GM23338 (cell line): ENCODE measurements at regions not wholly inside any gene's neighbourhood (a gene's known extent, or its start where the extent isn't known, plus 50 kb on each side); places are given as distances from the start of the nearest gene placed in this dataset.

Source experiments
- ATAC-seq: fragments of 200-7000 bp; cut with Tn5 transposase; 3 replicates; pipeline ENCODE4 v1.9.1; 2020
- DNase-seq: peaks from one replicate; pipeline ENCODE4 v3.0.0-alpha.2; 2015; ENCODE audit warnings: low spot score
- H2AFZ ChIP-seq: fragments of 200-600 bp; sonication (generic); 2 replicates; pipeline ENCODE4 v1.8.0; 2016; ENCODE audit warnings: antibody characterized with exemption, mild to moderate bottlenecking, moderate library complexity
- H3F3A ChIP-seq: fragments of 200-600 bp; sonication (generic); replicated peaks from 2 replicates; pipeline ENCODE4 v1.8.0; 2017; ENCODE audit warnings: antibody characterized with exemption, mixed run types, low read depth
- H3K27ac ChIP-seq: fragments of 200-600 bp; sonication (generic); 2 replicates; pipeline ENCODE4 v1.6.1; 2016; ENCODE audit warnings: low read depth
- H3K27me3 ChIP-seq: fragments of 200-600 bp; sonication (generic); 2 replicates; pipeline ENCODE4 v1.8.0; 2016; ENCODE audit warnings: mild to moderate bottlenecking, mixed run types, moderate library complexity; ENCODE audit not compliant: insufficient read depth
- H3K36me3 ChIP-seq: fragments of 200-600 bp; sonication (generic); 2 replicates; pipeline ENCODE4 v1.8.0; 2016; ENCODE audit warnings: mild to moderate bottlenecking; ENCODE audit not compliant: insufficient read depth
- H3K4me1 ChIP-seq: fragments of 200-600 bp; sonication (generic); 2 replicates; pipeline ENCODE4 v1.8.0; 2016; ENCODE audit warnings: mild to moderate bottlenecking, moderate library complexity; ENCODE audit not compliant: insufficient read depth
- H3K4me2 ChIP-seq: fragments of 200-600 bp; sonication (generic); 2 replicates; pipeline ENCODE4 v1.7.1; 2017; ENCODE audit warnings: mixed run types
- H3K4me3 ChIP-seq: fragments of 200-600 bp; sonication (generic); 2 replicates; pipeline ENCODE4 v1.6.1; 2016; ENCODE audit warnings: mixed run types
- H3K79me2 ChIP-seq: fragments of 200-600 bp; sonication (generic); replicated peaks from 2 replicates; pipeline ENCODE4 v1.8.0; 2017; ENCODE audit warnings: mild to moderate bottlenecking; ENCODE audit not compliant: insufficient read depth
- H3K9me2 ChIP-seq: fragments of 200-600 bp; sonication (generic); 2 replicates; pipeline ENCODE4 v1.8.0; 2017; ENCODE audit not compliant: insufficient read depth
- H4K20me1 ChIP-seq: fragments of 200-600 bp; sonication (generic); replicated peaks from 2 replicates; pipeline ENCODE4 v1.8.0; 2017; ENCODE audit warnings: mild to moderate bottlenecking; ENCODE audit not compliant: insufficient read depth
- H3K27ac Mint-ChIP-seq: 2 replicates; pipeline ENCODE4 v1.8.0; 2020; ENCODE audit warnings: inconsistent platforms, mild to moderate bottlenecking, moderate library complexity, mixed read lengths
- H3K27me3 Mint-ChIP-seq: 3 replicates; pipeline ENCODE4 v1.8.0; 2022; ENCODE audit warnings: low read depth, mild to moderate bottlenecking, moderate library complexity, mixed read lengths, inconsistent platforms; ENCODE audit not compliant: insufficient read depth, poor library complexity
- H3K36me3 Mint-ChIP-seq: 3 replicates; pipeline ENCODE4 v1.8.0; 2021; ENCODE audit warnings: low read depth, mild to moderate bottlenecking, inconsistent platforms, moderate library complexity, mixed read lengths
- H3K4me1 Mint-ChIP-seq: 3 replicates; pipeline ENCODE4 v1.8.0; 2020; ENCODE audit warnings: mild to moderate bottlenecking, inconsistent platforms, mixed read lengths
- H3K4me3 Mint-ChIP-seq: 3 replicates; pipeline ENCODE4 v1.8.0; 2021; ENCODE audit warnings: moderate library complexity, mild to moderate bottlenecking, inconsistent platforms, mixed read lengths
- H3K9me3 Mint-ChIP-seq: 3 replicates; pipeline ENCODE4 v1.8.0; 2020; ENCODE audit warnings: moderate library complexity, mild to moderate bottlenecking, inconsistent platforms, mixed read lengths
- CREB1 ChIP-seq: fragments of 250-450 bp; sonication (Bioruptor Pico); IDR thresholded peaks from 2 replicates; pipeline ENCODE4 v1.5.0; 2020; ENCODE audit warnings: low read depth, mild to moderate bottlenecking, moderate library complexity
- EZH2 ChIP-seq: fragments of 200-600 bp; sonication (generic); IDR thresholded peaks from one replicate; pipeline ENCODE4 v1.8.0; 2017; ENCODE audit warnings: antibody characterized with exemption, mild to moderate bottlenecking, low read depth; ENCODE audit not compliant: unreplicated experiment
- EZH2phosphoT487 ChIP-seq: fragments of 200-600 bp; sonication (generic); IDR thresholded peaks from one replicate; pipeline ENCODE4 v1.8.1; 2018; ENCODE audit warnings: antibody characterized with exemption; ENCODE audit not compliant: unreplicated experiment
- JUNB ChIP-seq: IDR thresholded peaks from one replicate; pipeline ENCODE4 v1.6.1; 2016; ENCODE audit warnings: antibody characterized with exemption; ENCODE audit not compliant: unreplicated experiment
- NANOG ChIP-seq: IDR thresholded peaks from 2 replicates; pipeline ENCODE4 v1.6.1; 2016; ENCODE audit warnings: antibody characterized with exemption, borderline replicate concordance
- POLR2AphosphoS5 ChIP-seq: IDR thresholded peaks from 2 replicates; pipeline ENCODE4 v1.6.1; 2016; ENCODE audit warnings: antibody characterized with exemption, low read depth
- STAT1 ChIP-seq: IDR thresholded peaks from one replicate; pipeline ENCODE4 v1.6.1; 2016; ENCODE audit warnings: antibody characterized with exemption; ENCODE audit not compliant: unreplicated experiment
- ZNF114 ChIP-seq: fragments of 250-450 bp; sonication (Bioruptor Pico); IDR thresholded peaks from 2 replicates; pipeline ENCODE4 v1.5.0; 2020; ENCODE audit warnings: mild to moderate bottlenecking, moderate library complexity
- ZNF331 ChIP-seq: fragments of 250-450 bp; sonication (Bioruptor Pico); IDR thresholded peaks from 2 replicates; pipeline ENCODE4 v1.5.0; 2020; ENCODE audit warnings: low read depth, mild to moderate bottlenecking, moderate library complexity
- TF ChIP-seq, protein P1 (sequence below): IDR thresholded peaks from 2 replicates; pipeline ENCODE4 v1.6.1; 2016; ENCODE audit warnings: antibody characterized with exemption
- TF ChIP-seq, protein P2 (sequence below), 2 experiments: fragments of 200-600 bp in 1 of 2; sonication (generic) in 1 of 2; conservative IDR thresholded peaks; 2 replicates each; pipeline versions ENCODE4 v1.5.1 to v1.6.1; 2016 to 2017; ENCODE audit warnings: antibody characterized with exemption in 2 of 2, low read depth in 2 of 2, mild to moderate bottlenecking in 2 of 2, moderate library complexity in 1 of 2
- TF ChIP-seq, protein P3 (sequence below): fragments of 250-450 bp; sonication (Bioruptor Pico); IDR thresholded peaks from 2 replicates; pipeline ENCODE4 v1.5.0; 2020; ENCODE audit warnings: mild to moderate bottlenecking, moderate library complexity
- TF ChIP-seq, protein P4 (sequence below): IDR thresholded peaks from one replicate; pipeline ENCODE4 v1.6.1; 2018; ENCODE audit warnings: antibody characterized with exemption; ENCODE audit not compliant: unreplicated experiment

DNA sequence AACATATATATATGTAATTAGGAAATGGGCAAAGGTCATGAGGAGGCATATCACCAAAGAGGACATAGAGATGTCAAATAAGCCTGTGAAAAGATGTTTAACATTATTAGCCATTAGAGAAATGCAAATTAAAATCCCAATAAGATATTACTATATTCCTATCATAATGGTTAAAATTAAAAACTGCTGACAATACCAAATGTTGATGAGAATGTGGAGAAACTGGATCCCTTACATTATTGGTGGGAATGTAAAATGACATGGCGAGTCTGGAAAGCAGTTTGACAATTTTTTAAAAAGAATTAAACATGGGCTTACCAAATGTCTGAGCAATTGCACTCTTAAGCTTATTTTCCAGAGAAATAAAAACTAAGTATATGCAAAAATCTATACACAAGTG lies 1821.6 kb upstream of the C9orf72 start:
- Histone ChIP-seq H3K9me2 (no peaks in the 10 kb centered on the region), H3K4me1 (no peaks in the 10 kb centered on the region), H3K27ac (no peak overlapping the region), H3K27me3 (no peaks in the 10 kb centered on the region), H3K4me3 (no peak overlapping the region), H3K36me3 (no peaks in the 10 kb centered on the region), H2AFZ (no peak overlapping the region), H3K79me2 (no peaks in the 10 kb centered on the region), H4K20me1 (no peaks in the 10 kb centered on the region), H3F3A (no peaks in the 10 kb centered on the region), H3K4me2 (no peak overlapping the region)
- H3K27ac Mint-ChIP-seq: no peak overlapping the region
- peaks cover 4% of the 10 kb centered on the region; the same call in 2 of the 3 replicates for H3K4me1 Mint-ChIP-seq
- no peak for DNase-seq
- no peaks in the 10 kb centered on the region for H3K36me3 Mint-ChIP-seq
- H3K4me3 Mint-ChIP-seq: no peak overlapping the region
- no peak for ATAC-seq
- TF ChIP-seq EZH2phosphoT487 (no peak), STAT1 (no peak), ZNF114 (CRISPR knock-in tag) (no peak), JUNB (no peak), POLR2AphosphoS5 (no peak), CREB1 (CRISPR knock-in tag) (no peak), ZNF331 (CRISPR knock-in tag) (no peak), NANOG (no peak), EZH2 (no peak)
- TF ChIP-seq, protein P1, sequence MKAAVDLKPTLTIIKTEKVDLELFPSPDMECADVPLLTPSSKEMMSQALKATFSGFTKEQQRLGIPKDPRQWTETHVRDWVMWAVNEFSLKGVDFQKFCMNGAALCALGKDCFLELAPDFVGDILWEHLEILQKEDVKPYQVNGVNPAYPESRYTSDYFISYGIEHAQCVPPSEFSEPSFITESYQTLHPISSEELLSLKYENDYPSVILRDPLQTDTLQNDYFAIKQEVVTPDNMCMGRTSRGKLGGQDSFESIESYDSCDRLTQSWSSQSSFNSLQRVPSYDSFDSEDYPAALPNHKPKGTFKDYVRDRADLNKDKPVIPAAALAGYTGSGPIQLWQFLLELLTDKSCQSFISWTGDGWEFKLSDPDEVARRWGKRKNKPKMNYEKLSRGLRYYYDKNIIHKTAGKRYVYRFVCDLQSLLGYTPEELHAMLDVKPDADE: no peak
- TF ChIP-seq, protein P2, sequence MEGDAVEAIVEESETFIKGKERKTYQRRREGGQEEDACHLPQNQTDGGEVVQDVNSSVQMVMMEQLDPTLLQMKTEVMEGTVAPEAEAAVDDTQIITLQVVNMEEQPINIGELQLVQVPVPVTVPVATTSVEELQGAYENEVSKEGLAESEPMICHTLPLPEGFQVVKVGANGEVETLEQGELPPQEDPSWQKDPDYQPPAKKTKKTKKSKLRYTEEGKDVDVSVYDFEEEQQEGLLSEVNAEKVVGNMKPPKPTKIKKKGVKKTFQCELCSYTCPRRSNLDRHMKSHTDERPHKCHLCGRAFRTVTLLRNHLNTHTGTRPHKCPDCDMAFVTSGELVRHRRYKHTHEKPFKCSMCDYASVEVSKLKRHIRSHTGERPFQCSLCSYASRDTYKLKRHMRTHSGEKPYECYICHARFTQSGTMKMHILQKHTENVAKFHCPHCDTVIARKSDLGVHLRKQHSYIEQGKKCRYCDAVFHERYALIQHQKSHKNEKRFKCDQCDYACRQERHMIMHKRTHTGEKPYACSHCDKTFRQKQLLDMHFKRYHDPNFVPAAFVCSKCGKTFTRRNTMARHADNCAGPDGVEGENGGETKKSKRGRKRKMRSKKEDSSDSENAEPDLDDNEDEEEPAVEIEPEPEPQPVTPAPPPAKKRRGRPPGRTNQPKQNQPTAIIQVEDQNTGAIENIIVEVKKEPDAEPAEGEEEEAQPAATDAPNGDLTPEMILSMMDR (conservative IDR thresholded peaks at IDR 0.05; ENCODE audit: low read depth in 2 of 2): no peak
- TF ChIP-seq, protein P3, sequence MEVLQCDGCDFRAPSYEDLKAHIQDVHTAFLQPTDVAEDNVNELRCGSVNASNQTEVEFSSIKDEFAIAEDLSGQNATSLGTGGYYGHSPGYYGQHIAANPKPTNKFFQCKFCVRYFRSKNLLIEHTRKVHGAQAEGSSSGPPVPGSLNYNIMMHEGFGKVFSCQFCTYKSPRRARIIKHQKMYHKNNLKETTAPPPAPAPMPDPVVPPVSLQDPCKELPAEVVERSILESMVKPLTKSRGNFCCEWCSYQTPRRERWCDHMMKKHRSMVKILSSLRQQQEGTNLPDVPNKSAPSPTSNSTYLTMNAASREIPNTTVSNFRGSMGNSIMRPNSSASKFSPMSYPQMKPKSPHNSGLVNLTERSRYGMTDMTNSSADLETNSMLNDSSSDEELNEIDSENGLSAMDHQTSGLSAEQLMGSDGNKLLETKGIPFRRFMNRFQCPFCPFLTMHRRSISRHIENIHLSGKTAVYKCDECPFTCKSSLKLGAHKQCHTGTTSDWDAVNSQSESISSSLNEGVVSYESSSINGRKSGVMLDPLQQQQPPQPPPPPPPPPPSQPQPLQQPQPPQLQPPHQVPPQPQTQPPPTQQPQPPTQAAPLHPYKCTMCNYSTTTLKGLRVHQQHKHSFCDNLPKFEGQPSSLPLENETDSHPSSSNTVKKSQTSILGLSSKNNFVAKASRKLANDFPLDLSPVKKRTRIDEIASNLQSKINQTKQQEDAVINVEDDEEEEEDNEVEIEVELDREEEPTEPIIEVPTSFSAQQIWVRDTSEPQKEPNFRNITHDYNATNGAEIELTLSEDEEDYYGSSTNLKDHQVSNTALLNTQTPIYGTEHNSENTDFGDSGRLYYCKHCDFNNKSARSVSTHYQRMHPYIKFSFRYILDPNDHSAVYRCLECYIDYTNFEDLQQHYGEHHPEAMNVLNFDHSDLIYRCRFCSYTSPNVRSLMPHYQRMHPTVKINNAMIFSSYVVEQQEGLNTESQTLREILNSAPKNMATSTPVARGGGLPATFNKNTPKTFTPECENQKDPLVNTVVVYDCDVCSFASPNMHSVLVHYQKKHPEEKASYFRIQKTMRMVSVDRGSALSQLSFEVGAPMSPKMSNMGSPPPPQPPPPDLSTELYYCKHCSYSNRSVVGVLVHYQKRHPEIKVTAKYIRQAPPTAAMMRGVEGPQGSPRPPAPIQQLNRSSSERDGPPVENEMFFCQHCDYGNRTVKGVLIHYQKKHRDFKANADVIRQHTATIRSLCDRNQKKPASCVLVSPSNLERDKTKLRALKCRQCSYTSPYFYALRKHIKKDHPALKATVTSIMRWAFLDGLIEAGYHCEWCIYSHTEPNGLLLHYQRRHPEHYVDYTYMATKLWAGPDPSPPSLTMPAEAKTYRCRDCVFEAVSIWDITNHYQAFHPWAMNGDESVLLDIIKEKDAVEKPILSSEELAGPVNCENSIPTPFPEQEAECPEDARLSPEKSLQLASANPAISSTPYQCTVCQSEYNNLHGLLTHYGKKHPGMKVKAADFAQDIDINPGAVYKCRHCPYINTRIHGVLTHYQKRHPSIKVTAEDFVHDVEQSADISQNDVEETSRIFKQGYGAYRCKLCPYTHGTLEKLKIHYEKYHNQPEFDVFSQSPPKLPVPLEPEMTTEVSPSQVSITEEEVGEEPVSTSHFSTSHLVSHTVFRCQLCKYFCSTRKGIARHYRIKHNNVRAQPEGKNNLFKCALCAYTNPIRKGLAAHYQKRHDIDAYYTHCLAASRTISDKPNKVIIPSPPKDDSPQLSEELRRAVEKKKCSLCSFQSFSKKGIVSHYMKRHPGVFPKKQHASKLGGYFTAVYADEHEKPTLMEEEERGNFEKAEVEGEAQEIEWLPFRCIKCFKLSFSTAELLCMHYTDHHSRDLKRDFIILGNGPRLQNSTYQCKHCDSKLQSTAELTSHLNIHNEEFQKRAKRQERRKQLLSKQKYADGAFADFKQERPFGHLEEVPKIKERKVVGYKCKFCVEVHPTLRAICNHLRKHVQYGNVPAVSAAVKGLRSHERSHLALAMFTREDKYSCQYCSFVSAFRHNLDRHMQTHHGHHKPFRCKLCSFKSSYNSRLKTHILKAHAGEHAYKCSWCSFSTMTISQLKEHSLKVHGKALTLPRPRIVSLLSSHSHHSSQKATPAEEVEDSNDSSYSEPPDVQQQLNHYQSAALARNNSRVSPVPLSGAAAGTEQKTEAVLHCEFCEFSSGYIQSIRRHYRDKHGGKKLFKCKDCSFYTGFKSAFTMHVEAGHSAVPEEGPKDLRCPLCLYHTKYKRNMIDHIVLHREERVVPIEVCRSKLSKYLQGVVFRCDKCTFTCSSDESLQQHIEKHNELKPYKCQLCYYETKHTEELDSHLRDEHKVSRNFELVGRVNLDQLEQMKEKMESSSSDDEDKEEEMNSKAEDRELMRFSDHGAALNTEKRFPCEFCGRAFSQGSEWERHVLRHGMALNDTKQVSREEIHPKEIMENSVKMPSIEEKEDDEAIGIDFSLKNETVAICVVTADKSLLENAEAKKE (CRISPR knock-in tag): no peak
- TF ChIP-seq, protein P4, sequence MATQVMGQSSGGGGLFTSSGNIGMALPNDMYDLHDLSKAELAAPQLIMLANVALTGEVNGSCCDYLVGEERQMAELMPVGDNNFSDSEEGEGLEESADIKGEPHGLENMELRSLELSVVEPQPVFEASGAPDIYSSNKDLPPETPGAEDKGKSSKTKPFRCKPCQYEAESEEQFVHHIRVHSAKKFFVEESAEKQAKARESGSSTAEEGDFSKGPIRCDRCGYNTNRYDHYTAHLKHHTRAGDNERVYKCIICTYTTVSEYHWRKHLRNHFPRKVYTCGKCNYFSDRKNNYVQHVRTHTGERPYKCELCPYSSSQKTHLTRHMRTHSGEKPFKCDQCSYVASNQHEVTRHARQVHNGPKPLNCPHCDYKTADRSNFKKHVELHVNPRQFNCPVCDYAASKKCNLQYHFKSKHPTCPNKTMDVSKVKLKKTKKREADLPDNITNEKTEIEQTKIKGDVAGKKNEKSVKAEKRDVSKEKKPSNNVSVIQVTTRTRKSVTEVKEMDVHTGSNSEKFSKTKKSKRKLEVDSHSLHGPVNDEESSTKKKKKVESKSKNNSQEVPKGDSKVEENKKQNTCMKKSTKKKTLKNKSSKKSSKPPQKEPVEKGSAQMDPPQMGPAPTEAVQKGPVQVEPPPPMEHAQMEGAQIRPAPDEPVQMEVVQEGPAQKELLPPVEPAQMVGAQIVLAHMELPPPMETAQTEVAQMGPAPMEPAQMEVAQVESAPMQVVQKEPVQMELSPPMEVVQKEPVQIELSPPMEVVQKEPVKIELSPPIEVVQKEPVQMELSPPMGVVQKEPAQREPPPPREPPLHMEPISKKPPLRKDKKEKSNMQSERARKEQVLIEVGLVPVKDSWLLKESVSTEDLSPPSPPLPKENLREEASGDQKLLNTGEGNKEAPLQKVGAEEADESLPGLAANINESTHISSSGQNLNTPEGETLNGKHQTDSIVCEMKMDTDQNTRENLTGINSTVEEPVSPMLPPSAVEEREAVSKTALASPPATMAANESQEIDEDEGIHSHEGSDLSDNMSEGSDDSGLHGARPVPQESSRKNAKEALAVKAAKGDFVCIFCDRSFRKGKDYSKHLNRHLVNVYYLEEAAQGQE: no peak
- peaks cover 7% of the 10 kb centered on the region for H3K27me3 Mint-ChIP-seq
- H3K9me3 Mint-ChIP-seq: no peaks in the 10 kb centered on the region
